Lower leg skin (tissue), 3 donors: ENCODE measurements at regions not wholly inside any gene's neighbourhood (a gene's known extent, or its start where the extent isn't known, plus 50 kb on each side); places are given as distances from the start of the nearest gene placed in this dataset.

ENCODE experiments used
- POLR2A ChIP-seq, 2 donors: fragments of 450-650 bp; IDR thresholded peaks; one replicate each; pipeline ENCODE4 v1.6.1; 2016 to 2017; ENCODE audit warnings: antibody characterized with exemption in 2 of 2, mild to moderate bottlenecking in 1 of 2, moderate library complexity in 1 of 2
- TF ChIP-seq, protein P1 (sequence below), 3 donors: fragments of 450-650 bp; IDR thresholded peaks; one replicate each; pipeline ENCODE4 v1.5.1; 2016; ENCODE audit warnings: antibody characterized with exemption in 3 of 3, mild to moderate bottlenecking in 3 of 3, moderate library complexity in 2 of 3

DNA sequence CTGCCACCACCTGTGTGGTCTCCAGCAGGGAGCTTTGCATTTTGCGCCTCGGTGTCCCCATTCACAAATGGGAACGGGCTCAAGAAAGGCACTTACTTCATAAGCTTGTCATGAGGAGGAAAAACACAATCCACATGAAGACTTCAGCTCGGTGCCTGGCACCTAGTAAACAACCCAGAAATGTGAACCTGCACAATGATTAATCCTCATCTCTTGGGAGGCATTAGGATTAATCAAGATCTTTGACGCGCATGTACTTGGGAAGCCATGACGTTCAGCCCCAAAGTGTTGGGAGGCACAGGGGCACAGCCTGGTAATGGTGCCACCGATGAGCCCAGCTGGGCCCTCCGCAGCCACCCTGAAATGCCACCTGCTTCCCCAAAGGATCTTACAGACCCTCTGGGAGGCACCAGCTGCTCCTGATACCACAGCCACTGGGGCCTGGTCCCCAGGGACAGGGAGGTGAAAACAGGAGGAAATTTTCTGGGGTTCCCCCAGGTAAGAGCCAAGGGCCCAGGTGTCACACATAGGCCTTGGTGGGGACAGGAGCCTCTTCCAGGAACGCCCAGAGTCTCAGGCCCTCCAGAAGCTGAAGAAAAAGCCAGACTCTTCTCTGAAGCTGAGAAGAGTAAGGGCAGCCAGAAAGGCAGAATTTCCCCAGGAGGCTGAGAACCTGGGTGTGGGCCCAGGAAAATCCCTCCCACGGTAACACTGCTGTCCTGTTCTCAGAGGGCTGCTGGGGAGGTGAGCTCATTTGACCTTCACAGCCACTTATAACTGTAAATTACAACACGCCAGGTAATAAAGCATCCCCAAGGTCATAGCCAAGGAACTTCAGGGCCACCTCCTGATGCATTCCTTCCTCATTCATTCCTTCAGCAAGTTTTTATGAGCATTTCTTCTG is 507.5 kb downstream of the SHQ1 start:
- no peak for TF ChIP-seq POLR2A (IDR thresholded peaks at IDR 0.05)
- TF ChIP-seq, protein P1, sequence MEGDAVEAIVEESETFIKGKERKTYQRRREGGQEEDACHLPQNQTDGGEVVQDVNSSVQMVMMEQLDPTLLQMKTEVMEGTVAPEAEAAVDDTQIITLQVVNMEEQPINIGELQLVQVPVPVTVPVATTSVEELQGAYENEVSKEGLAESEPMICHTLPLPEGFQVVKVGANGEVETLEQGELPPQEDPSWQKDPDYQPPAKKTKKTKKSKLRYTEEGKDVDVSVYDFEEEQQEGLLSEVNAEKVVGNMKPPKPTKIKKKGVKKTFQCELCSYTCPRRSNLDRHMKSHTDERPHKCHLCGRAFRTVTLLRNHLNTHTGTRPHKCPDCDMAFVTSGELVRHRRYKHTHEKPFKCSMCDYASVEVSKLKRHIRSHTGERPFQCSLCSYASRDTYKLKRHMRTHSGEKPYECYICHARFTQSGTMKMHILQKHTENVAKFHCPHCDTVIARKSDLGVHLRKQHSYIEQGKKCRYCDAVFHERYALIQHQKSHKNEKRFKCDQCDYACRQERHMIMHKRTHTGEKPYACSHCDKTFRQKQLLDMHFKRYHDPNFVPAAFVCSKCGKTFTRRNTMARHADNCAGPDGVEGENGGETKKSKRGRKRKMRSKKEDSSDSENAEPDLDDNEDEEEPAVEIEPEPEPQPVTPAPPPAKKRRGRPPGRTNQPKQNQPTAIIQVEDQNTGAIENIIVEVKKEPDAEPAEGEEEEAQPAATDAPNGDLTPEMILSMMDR (IDR thresholded peaks at IDR 0.05): no peak
